ENCODE measurements at regions not wholly inside any gene's neighbourhood (a gene's known extent, or its start where the extent isn't known, plus 50 kb on each side); places are given as distances from the start of the nearest gene placed in this dataset.
"Not testable (repeated sequence)": the region's sequence is repeated elsewhere in the genome, so short reads cannot be mapped to it uniquely, and the experiment has no call there.

DNA sequence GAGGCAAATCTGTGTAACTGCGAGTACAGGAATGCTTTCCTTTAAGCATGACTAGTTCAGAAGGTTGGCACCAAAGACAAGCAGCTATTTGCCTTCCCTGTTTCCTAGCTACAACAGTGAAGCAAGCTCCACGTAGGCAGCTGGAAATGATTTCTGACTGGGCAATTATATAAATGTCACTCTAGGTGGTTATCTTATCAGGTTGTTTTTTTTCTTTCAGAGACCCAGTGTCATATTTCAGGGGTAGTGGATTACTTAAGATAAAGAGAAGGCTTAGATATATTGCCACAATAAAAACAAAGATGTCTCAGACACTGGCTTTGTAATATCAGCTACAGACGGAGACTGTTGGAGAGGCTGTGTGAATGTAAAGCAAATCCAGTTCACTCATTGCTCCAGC, 748.9 kb upstream of the NXPH2 start:
- peak; percentile 22 for DNase-seq

GRCh38 chr2:139526781-139527180, 746.6 kb upstream of the NXPH2 start:
- DNase-seq, result no peak

DNA sequence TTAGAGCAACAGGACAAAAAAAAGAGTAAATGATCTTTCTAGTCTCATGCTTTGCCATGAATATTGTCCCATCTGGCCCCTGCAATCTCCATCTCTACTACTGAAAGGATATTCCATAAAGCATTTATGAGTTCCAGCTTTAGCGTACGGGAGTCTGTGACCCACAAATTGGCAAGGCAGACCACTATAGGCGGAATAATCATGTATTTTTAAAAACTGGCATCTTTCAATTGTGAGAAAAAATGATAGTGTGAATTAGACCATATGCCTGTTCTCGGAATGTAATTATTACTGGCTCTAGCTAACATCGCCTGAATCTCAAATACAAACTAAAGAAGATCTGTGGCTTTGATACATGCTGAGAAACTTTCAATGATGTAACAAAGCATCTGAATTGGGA, 738.1 kb upstream of the NXPH2 start:
- DNase-seq, result no peak

- no peak for DNase-seq
These were observed 734.8 kb upstream of the NXPH2 start for GRCh38 chr2:139514951-139515350.

GRCh38 chr2:139495851-139496250, 715.7 kb upstream of the NXPH2 start:
- DNase-seq, result peak; percentile 8

GRCh38 chr2:139492131-139492680, 712.0 kb upstream of the NXPH2 start:
- DNase-seq, result no peak

DNA sequence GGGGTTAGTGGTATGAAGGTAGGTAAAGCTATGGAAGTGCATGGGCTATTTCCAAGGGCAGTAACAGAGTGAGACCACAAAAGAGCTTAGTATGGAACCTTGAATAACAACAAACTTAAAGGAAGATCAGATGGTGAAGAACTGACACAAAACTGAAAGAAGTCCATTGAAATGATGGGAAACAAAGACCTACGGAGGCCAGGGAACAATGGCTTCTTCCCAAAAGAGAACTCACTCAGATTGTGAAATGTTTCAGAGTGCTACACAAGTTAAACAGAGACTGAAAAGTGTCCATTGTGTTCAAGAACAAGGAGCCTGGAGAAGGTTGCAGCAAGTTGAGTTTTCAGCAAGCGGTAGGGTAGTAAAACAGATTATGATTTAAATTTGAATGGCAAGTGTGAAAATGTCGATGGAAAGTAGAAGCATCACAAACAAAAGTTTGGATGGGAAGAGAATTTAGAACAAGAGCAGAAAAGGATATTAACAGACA, 700.0 kb upstream of the NXPH2 start:
- no peak for DNase-seq

DNA sequence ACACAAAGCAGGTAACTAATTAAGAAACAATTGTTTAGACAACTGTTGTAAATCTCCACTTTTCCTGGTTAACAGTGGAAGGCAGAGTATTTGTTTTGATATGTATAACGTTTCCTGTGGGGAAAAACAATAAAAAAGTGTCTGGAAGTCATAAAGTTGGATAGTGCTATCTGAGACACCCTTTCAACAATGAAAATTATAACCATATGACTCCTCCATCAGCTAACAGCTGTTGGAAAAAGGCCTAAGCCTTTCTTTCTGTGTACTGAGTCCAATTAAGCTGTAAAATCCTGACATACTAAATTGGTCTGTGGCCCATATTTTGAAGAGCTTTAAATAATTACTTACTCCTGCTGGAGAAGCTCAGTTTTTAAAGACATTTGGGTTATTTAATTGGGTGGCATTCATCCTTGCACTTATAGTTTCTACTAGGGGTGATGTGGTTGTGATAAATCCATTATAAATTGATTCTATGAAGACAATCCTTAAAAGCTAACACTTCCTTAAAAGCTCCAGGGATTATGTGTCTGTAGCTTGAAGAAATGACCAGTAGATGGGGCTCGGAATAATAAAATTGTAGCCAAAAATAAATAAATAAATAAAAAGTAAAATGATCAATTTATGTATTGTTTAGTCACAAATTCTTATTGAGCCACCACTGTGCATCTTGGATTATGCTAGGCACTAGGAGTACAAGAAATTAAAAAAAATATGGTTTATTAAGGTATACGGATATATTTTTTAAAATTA, 698.1 kb upstream of the NXPH2 start:
- DNase-seq, result peak; percentile 94

DNA sequence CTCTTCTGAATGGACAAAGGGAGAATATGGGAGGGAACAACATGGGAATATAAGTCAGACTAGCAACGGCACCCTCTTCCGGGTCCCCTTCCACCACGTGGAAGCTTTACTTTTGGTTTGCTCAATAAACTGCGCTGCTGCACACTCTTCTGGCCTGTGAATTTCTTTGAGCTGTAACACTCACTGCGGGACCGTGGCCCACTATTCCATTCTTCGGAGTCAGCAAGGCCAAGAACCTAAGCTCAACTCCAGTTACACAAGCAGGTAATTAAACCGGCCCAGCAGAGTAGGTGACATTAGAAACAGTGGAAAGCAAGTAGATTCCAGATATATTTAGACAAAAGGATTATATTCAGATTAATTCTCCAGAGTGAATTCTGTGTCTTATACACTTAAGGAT, 697.4 kb upstream of the NXPH2 start:
- DNase-seq, result peak; percentile 45

DNA sequence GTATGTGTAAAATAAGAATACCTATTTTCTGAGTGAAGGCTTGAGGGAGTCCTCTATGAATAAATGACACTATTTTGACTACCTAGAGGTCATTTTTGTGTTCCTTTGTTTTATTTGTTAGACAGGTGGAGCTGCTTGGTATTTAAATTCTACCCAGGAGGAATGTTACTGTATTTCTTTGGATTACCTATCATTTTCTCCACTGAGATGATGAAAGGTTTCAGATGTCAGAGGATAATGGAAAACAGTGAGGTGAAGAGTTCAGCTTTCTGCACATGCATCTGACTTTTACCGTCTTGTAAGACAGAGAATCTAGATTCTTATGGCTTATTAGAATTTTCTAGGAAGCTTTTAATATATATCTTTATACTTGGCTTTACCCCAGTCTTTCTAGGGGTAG, 689.8 kb upstream of the NXPH2 start:
- no peak for DNase-seq

DNA sequence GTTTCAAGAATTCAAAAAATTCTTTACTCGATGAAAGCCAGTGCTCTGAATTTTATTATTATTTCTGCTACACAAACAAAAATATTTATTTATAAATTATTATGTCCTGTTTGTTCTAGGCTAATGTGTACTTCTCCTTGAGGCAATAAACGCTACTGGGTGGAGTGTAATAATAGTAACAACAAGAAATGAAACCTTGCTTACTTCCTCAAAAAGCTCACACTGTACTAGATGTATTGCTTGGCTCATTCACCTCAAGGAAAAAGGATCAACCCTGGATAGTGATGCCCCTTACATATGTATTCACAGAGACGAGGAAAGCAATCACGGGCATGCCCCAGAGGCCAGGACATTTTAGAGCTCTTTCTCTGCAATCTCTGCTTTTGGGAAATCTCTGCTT, 685.6 kb upstream of the NXPH2 start:
- DNase-seq, result no peak

- peak; percentile 91 for DNase-seq
These were observed 677.7 kb upstream of the NXPH2 start for GRCh38 chr2:139457873-139458272.

DNA sequence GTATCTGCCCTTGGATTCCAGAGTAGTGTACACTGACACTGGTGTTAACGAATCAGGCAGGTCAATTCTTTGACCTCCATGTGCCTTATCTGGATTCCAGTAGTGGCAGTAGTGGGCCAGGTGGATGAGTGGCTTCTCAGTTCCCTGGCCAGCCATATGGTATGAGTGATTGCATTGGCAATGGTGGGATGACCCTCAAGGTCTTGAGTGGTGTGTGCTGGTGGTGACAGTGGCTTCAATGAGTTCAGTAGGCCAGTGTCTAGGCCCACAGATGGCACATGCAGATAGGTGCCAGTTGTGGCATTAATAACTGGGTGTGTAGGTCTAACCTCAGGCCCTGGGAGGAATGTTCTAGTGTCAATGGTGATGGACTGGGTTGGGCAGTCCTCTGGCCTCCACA, 674.1 kb upstream of the NXPH2 start:
- DNase-seq, result no peak

DNA sequence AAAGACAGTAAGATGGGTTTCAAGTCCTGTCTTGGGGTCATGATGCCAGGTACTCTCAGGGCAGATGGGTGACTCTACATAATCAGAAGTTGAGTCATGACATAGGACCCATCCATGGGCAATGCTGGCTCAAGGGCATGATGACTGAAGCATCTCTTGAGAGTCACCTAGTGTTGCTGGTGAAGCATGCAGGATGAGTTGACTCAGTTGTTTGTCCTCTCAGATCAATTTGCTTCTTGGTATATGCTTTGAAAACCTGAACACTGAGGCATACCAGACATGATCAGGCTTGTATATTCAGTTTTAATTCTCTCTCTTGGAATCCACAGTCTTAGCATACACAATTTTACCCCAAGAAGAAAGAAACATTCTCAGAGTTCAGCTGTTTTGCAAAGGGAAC, 658.9 kb upstream of the NXPH2 start:
- DNase-seq, result no peak

DNA sequence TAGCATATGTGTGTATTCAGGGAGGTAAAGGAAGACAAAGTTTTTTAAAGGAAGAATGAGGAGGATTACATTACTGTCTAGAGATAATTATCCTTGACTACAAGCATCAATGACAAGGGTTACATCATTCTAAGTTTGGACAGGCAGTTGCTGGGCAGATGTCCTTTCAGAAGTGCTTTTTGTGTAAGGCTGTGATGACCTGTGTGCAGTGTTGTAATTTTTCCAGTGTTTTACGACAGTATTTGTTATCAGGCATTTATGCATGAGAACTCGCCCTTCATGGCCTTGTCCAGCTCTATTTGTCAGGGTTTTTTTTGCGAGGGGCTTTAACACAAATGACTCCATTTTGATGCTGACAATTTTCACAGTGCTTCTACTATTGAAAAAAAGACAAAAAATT, 658.3 kb upstream of the NXPH2 start:
- no peak for DNase-seq

DNA sequence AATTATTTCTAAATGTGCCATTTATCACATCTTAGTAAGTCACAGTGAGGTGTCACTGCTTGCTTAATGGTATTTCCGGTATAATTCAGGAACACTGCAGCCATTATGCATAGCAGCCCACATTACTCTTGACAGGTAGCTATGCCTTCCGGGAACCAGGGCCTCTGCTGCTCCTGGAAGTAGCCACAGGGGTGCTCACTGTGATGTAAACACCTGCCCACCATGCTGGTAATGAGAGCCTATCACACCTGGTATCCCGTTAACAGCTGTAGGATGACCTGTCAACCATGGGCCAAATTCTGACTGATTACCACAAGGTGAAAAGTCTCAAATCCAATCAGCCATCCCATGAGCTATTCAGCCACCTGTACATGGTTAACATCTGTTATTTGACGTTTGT, 647.0 kb upstream of the NXPH2 start:
- peak; percentile 80 for DNase-seq

DNA sequence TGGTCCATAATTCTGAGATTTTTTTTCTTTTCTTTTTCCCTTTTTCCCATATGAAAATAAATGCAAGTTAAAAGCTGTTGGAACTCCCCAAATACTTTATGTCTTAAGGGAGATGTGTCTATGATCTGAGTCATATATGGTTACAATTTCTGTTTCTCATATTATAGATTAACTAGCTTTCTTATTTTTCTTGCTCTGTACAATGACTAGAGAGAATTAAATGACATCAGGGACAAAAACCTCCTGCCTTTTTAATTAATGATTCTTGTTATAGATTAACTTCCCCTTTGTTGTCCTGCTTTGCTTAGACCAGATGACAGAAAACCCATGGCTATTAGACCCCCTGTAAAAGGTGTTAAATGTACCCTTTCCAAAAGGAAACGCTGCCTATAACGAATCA, 643.9 kb upstream of the NXPH2 start:
- no peak for DNase-seq

DNA sequence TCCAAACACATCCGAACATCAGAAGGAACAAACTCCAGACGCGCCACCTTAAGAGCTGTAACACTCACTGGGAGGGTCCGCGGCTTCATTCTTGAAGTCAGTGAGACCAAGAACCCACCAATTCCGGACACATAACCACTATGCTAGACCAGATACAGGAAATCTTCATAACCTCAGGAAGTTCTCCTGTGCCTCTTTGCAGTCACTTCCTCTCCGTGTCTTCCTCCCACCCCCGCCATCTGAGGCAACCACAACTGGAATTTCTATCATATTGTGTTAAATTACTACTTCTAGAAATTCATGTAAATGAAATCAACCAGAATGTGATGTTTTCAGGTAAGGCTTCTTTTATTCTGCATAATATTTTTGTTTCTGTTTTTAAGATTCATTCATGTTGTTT, 631.0 kb upstream of the NXPH2 start:
- no peak for DNase-seq

DNA sequence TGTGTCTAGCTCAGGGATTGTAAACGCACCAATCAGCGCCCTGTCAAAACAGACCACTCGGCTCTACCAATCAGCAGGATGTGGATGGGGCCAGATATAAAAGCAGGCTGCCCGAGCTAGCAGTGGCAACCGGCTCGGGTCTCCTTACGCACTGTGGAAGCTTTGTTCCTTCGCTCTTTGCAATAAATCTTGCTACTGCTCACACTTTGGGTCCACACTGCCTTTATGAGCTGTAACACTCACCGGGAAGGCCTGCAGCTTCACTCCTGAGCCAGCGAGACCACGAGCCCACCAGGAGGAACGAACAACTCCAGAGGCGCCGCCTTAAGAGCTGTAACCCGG, 630.6 kb upstream of the NXPH2 start:
- DNase-seq, result not testable (repeated sequence)

DNA sequence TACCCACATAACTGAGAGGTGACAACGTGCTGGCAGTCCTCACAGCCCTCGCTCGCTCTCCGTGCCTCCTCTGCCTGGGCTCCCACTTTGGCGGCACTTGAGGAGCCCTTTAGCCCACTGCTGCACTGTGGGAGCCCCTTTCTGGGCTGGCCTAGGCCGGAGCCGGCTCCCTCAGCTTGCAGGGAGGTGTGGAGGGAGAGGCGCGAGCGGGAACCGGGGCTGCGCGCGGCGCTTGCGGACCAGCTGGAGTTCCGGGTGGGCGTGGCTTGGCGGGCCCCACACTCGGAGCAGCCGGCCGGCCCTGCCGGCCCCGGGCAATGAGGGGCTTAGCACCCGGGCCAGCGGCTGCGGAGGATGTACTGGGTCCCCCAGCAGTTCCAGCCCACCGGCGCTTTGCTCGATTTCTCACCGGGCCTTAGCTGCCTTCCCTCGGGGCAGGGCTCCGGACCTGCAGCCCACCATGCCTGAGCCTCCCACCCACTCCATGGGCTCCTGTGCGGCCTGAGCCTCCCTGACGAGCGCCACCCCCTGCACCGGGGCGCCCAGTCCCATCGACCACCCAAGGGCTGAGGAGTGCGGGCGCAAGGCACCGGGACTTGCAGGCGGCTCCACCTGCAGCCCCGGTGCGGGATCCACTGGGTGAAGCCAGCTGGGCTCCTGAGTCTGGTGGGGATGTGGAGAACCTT, 630.1 kb upstream of the NXPH2 start:
- DNase-seq, result not testable (repeated sequence)

GRCh38 chr2:139409212-139409611, 629.0 kb upstream of the NXPH2 start:
- no peak for DNase-seq

DNA sequence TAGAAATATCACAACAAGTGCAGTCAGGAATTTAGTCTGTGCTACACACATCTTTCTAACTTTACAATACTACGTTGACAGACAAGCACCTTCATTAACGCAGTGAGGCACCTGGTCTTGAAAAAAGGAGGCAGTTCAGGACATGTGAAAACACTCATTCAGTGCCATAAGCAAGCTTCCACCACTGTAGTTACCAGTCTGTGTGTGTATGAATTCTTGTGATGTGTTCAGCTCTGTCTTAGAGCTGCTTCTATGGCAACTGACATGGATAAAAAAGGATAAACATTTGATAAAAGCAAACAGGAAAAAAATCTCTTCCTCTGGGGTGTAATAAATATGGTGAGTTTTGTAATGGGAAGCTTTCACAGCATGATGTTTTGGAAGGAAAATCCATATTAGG, 623.8 kb upstream of the NXPH2 start:
- DNase-seq, result no peak

GRCh38 chr2:139394801-139395200, 614.6 kb upstream of the NXPH2 start:
- no peak for DNase-seq

DNA sequence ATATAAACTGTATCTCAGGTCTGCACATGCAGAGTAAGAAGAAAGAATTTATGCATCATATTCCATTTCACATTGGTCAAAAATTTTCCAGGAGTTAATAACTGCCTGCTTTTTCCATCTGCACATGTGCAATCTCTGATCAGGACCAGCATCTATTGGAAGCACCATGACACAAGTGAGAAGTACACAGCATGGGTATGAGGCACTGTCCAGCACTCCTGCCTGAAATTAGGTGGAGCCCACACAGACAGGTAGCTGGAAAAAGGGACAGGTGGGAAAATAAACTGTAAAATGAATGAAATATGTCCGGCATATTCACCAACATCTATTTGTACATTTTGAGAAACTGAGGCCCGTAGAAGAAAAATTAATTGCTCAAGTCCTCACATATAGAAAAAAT, 609.2 kb upstream of the NXPH2 start:
- DNase-seq, result no peak

GRCh38 chr2:139386401-139386800, 606.2 kb upstream of the NXPH2 start:
- DNase-seq, result no peak

Data from NCI-H82 (cell line).